HG03108 (cell line): ENCODE measurements at regions not wholly inside any gene's neighbourhood (a gene's known extent, or its start where the extent isn't known, plus 50 kb on each side); places are given as distances from the start of the nearest gene placed in this dataset.
"Not testable (repeated sequence)": the region's sequence is repeated elsewhere in the genome, so short reads cannot be mapped to it uniquely, and the experiment has no call there.

Experiments
- ATAC-seq: cut with Tn5 transposase; IDR thresholded peaks from one replicate; pipeline ENCODE4 v1.9.1; 2021; ENCODE audit warnings: moderate library complexity; ENCODE audit not compliant: unreplicated experiment

GRCh38 chr10:46740368-46740767 is 161.4 kb downstream of the SYT15 start:
- not testable (repeated sequence) for ATAC-seq

GRCh38 chr10:46749003-46749402 is 162.2 kb upstream of the PTPN20 start:
- not testable (repeated sequence) for ATAC-seq

- ATAC-seq = not testable (repeated sequence)
Observed at GRCh38 chr10:46749470-46749869, 161.8 kb upstream of the PTPN20 start.

GRCh38 chr10:46753763-46754162 is 157.5 kb upstream of the PTPN20 start:
- ATAC-seq = not testable (repeated sequence)

GRCh38 chr10:46761471-46761870 is 149.8 kb upstream of the PTPN20 start:
- peak; percentile 93 for ATAC-seq

- not testable (repeated sequence) for ATAC-seq
Observed at GRCh38 chr10:46768515-46769291, 142.5 kb upstream of the PTPN20 start.

GRCh38 chr10:46773178-46773896 is 137.9 kb upstream of the PTPN20 start:
- not testable (repeated sequence) for ATAC-seq

- not testable (repeated sequence) for ATAC-seq
Observed at GRCh38 chr10:46773897-46774236, 137.4 kb upstream of the PTPN20 start.

- ATAC-seq = not testable (repeated sequence)
Observed at GRCh38 chr10:46774366-46774765, 136.9 kb upstream of the PTPN20 start.

- ATAC-seq = not testable (repeated sequence)
Observed at GRCh38 chr10:46774945-46775667, 136.1 kb upstream of the PTPN20 start.

GRCh38 chr10:46775668-46776059 is 135.6 kb upstream of the PTPN20 start:
- ATAC-seq = not testable (repeated sequence)

GRCh38 chr10:46779571-46779970 is 131.7 kb upstream of the PTPN20 start:
- not testable (repeated sequence) for ATAC-seq

- ATAC-seq = not testable (repeated sequence)
Observed at GRCh38 chr10:46780164-46780563, 131.1 kb upstream of the PTPN20 start.

- not testable (repeated sequence) for ATAC-seq
Observed at GRCh38 chr10:46781001-46781400, 130.2 kb upstream of the PTPN20 start.

GRCh38 chr10:46782001-46782874 is 129.0 kb upstream of the PTPN20 start:
- ATAC-seq = not testable (repeated sequence)

GRCh38 chr10:46784665-46785064 is 126.6 kb upstream of the PTPN20 start:
- not testable (repeated sequence) for ATAC-seq

- not testable (repeated sequence) for ATAC-seq
Observed at GRCh38 chr10:46786125-46786517, 125.1 kb upstream of the PTPN20 start.

GRCh38 chr10:46786518-46787320 is 124.5 kb upstream of the PTPN20 start:
- peak; percentile 60 for ATAC-seq

GRCh38 chr10:46787321-46787615 is 124.0 kb upstream of the PTPN20 start:
- ATAC-seq = peak; percentile 42
